Memory B cell (primary cell): ENCODE measurements at regions not wholly inside any gene's neighbourhood (a gene's known extent, or its start where the extent isn't known, plus 50 kb on each side); places are given as distances from the start of the nearest gene placed in this dataset.

Experiments
- ATAC-seq: fragments of 150-1000 bp; cut with Tn5 transposase; 2 replicates; pipeline ENCODE4 v1.10.0; 2021; ENCODE audit warnings: low read depth, mild to moderate bottlenecking, moderate library complexity
- DNase-seq, 2 donors: peaks; one replicate each; pipeline ENCODE4 v3.0.0; 2022; ENCODE audit warnings: low spot score in 2 of 2
- H3K27ac Mint-ChIP-seq: one replicate; pipeline ENCODE4 v1.8.0; 2022; ENCODE audit warnings: mild to moderate bottlenecking, moderate library complexity, mixed read lengths
- H3K27me3 Mint-ChIP-seq: one replicate; pipeline ENCODE4 v1.8.0; 2022; ENCODE audit warnings: mixed read lengths
- H3K36me3 Mint-ChIP-seq: one replicate; pipeline ENCODE4 v1.8.0; 2022; ENCODE audit warnings: mild to moderate bottlenecking, mixed read lengths
- H3K4me1 Mint-ChIP-seq: one replicate; pipeline ENCODE4 v1.8.0; 2022; ENCODE audit warnings: mixed read lengths
- H3K4me3 Mint-ChIP-seq: one replicate; pipeline ENCODE4 v1.8.0; 2022; ENCODE audit warnings: mild to moderate bottlenecking, moderate library complexity, mixed read lengths
- H3K9me3 Mint-ChIP-seq: one replicate; pipeline ENCODE4 v1.8.0; 2022; ENCODE audit warnings: mixed read lengths

DNA sequence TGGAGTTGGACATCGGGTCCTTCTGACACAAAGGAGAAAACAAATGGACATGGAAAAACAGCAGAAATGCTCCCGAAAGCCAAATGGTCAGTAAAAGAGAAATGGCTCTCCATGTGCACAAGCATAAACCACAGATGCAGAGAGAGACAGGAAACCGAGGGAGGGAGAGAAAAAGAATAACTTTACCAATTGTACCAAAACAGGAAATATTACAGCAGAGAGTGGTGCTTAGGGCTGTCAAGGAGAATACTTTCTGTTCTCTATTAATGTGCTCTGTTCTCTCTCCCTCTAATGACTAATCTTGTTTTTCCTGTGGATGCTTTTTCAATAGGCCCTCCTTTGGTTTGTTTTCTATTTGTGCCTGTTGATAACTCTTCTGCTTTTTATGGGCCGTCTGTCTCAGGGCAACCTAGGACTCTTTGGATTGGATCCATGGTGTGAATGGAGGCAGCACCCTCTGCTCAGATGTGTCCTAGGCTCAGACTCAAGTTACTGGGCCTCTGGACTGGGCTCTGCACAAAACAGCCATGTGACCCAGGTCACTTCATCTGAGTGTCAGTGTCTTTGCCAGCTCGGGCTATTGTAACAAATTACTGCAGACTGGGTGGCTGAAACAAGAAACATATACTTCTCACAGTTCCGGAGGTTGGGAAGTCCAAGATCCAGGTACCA lies 663.0 kb downstream of the NPHP4 start:
- H3K4me1 Mint-ChIP-seq, result no peaks in the 10 kb centered on the region
- ATAC-seq (no peak), DNase-seq (no peak)
- H3K9me3 Mint-ChIP-seq, result peaks cover 10% of the 10 kb centered on the region
- H3K27me3 Mint-ChIP-seq, result peaks cover 2% of the 10 kb centered on the region
- no peak overlapping the region for H3K4me3 Mint-ChIP-seq
- no peak overlapping the region for H3K27ac Mint-ChIP-seq
- no peaks in the 10 kb centered on the region for H3K36me3 Mint-ChIP-seq

DNA sequence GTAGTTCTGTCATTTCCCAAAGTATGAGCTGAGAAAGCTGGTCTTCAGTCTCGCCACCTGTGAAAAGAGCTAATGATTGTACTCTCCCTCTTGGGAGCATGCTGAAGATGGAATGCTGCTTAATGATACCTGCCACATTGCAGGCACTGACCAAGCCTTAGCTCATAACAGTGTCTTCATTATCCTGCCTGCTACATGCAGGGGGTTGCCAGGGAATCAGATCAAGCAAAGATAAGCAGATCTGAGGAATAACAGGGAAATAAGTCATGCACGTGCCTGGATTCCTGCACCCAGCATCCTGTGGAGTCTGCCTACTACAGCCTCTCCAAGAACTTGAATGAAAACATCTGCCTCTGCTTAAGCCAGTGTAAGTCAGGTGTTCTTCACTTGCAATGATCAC lies 667.3 kb downstream of the NPHP4 start:
- no peak for ATAC-seq
- no peak for DNase-seq
- Mint-ChIP-seq H3K27ac (no peak overlapping the region), H3K36me3 (no peaks in the 10 kb centered on the region), H3K4me1 (no peaks in the 10 kb centered on the region), H3K9me3 (peaks cover 13% of the 10 kb centered on the region), H3K27me3 (no peaks in the 10 kb centered on the region), H3K4me3 (no peak overlapping the region)

DNA sequence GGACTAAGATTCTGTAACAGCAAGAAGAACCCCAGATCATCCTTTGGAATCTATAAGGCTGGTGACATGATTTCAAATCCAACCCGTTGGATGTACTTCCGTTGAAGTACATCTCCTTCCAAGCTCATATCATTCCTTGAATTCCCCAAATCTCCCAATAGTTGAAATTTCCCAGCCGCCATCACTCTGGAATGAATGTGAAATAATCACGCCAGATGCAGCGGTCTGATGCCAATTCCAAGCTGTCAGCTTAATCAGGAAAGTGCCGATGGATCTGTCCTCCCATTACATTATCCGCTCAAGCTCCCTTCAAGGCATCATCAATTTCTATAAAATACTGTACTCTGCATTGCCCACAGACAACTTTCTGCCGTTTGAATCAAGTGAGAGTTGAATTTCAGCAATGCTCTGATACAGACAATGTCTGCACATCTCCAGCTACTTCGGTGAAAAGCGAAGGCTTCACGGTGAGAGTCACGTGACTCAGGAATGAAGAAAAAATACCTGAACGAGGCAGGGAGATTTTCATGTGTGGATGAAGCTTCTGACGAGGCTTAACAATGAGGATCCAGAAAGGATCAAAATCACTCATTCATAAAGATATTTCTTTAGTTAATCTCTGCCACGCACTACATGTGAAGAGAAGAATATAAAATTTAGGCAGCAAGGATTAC lies 663.9 kb downstream of the AJAP1 start:
- Mint-ChIP-seq H3K36me3 (no peaks in the 10 kb centered on the region), H3K4me3 (no peak overlapping the region), H3K27me3 (peaks cover 2% of the 10 kb centered on the region), H3K27ac (no peak overlapping the region), H3K4me1 (no peaks in the 10 kb centered on the region), H3K9me3 (peaks cover 8% of the 10 kb centered on the region)
- ATAC-seq, result no peak
- no peak for DNase-seq

DNA sequence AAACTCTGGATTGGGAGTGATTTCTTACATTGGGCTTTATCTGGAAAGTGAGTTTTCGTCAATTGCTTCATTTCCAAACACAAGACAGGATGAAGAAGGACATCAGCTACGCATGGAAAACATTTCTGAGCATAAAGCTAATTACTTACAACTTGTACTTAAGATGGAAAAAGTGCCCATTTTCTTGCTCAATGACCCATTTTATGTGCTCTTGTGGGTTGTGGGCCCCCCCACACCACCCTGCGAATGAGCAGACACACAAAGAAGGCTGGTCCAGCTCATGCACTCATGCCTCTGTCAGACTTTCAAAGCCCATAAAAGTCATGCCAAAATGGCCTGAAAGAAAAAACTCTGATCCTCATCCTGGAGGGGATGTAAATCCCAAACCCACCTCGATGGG lies 663.0 kb downstream of the AJAP1 start:
- no peak overlapping the region for H3K4me3 Mint-ChIP-seq
- no peak overlapping the region for H3K27ac Mint-ChIP-seq
- no peak for DNase-seq
- no peak for ATAC-seq
- peaks cover 8% of the 10 kb centered on the region for H3K9me3 Mint-ChIP-seq
- H3K4me1 Mint-ChIP-seq, result no peaks in the 10 kb centered on the region
- no peaks in the 10 kb centered on the region for H3K36me3 Mint-ChIP-seq
- peaks cover 2% of the 10 kb centered on the region for H3K27me3 Mint-ChIP-seq

DNA sequence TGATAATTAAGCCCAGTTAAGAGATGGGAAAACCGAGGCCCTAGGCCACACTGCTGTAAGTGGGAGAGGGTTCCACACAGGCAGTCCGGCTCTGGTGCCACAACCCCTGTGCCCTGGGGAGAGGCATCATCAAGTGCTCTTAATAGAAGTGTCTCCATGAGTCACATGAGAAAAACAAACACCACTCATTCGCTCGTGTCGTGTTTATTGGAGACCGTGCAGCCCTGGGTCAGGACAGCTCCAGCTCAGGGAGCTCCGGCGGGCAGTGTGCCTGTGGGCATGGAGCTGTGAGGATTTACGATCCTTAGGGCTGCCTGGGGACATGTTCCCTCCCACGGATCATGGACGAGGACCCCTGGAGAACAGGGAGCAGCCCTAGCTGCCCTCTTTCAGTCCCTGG lies 658.5 kb downstream of the AJAP1 start:
- Mint-ChIP-seq H3K27me3 (peaks cover 2% of the 10 kb centered on the region), H3K4me3 (no peak overlapping the region), H3K4me1 (no peaks in the 10 kb centered on the region), H3K36me3 (no peaks in the 10 kb centered on the region), H3K27ac (no peak overlapping the region), H3K9me3 (peaks cover 1% of the 10 kb centered on the region)
- ATAC-seq (no peak), DNase-seq (no peak)

DNA sequence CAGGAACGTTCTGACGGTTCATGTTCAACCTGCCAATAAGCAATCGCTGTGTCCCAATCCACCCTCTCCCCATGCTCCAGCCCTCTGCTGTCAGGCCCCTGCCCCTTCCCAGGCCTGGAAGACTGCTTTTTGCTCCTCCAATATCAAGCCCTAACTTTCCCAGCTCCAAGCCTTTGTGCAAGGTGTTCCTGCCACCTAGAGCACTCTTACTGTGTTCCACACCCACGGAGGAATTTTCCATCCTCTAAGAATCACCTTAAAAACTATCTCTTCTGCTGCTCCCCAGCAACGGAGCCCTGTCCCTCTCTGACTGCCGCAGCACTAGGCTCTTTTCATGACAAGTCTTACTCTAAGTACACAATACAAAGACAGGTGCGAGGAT lies 657.9 kb downstream of the AJAP1 start:
- peaks cover 2% of the 10 kb centered on the region for H3K27me3 Mint-ChIP-seq
- H3K4me3 Mint-ChIP-seq, result no peak overlapping the region
- no peaks in the 10 kb centered on the region for H3K4me1 Mint-ChIP-seq
- DNase-seq (no peak), ATAC-seq (no peak)
- no peak overlapping the region for H3K27ac Mint-ChIP-seq
- H3K36me3 Mint-ChIP-seq, result no peaks in the 10 kb centered on the region
- H3K9me3 Mint-ChIP-seq, result peaks cover 1% of the 10 kb centered on the region

DNA sequence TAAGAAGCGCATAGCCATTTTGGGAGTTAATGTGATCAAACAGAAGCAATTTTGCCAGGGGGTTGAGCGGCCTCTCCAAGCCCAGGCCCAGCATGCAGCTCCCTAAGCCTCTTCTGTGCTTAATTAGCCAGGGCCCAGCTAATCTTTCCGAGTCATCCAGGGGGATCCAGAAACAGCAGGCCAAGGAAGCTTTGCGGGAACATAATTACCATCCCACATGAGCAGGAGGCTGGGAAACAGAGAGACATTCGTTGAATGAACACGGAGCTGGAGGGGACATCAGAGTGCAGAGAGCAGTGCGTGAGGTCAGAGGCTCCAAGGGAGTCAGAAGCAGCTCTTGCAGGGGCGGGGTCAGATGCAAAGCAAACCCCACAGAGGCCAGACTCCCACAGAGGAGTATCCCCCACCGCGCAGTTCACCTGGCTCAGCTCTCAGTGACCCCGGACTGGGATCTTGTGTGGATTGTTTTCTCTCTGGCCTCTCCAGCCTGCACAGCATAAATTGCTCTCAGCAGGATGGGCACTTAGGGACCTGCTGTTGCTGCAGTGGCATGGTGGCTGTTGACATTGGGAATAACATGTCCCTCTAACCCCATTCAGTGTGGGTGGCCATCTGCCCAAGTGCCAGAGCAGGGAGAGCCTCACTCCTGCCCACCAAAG lies 657.4 kb downstream of the AJAP1 start:
- ATAC-seq (no peak), DNase-seq (no peak)
- Mint-ChIP-seq H3K4me1 (no peaks in the 10 kb centered on the region), H3K27me3 (peaks cover 2% of the 10 kb centered on the region), H3K9me3 (peaks cover 1% of the 10 kb centered on the region), H3K4me3 (no peak overlapping the region), H3K36me3 (no peaks in the 10 kb centered on the region), H3K27ac (no peak overlapping the region)

DNA sequence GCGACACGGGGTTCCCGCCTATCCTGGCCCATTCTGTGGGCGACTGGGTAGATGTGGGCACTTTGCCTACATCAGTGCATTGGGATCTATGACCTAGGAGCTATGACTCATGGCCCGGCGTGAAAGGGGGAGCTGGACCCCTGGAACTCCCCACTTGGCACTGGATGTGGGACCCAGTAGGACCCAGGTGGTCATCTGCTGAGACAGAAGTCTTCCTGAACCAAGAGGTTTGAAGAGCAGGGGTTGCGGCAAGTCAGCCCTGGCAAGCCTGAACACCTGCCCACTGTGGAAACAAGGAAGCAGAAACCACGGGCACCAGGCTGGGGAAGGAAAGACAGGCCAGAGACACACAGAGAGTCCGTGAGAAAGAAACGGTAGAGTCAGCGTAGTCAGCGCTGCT lies 656.7 kb downstream of the AJAP1 start:
- Mint-ChIP-seq H3K27me3 (peaks cover 2% of the 10 kb centered on the region), H3K27ac (no peak overlapping the region), H3K4me1 (no peaks in the 10 kb centered on the region), H3K36me3 (no peaks in the 10 kb centered on the region), H3K4me3 (no peak overlapping the region), H3K9me3 (peaks cover 1% of the 10 kb centered on the region)
- ATAC-seq (no peak), DNase-seq (no peak)

DNA sequence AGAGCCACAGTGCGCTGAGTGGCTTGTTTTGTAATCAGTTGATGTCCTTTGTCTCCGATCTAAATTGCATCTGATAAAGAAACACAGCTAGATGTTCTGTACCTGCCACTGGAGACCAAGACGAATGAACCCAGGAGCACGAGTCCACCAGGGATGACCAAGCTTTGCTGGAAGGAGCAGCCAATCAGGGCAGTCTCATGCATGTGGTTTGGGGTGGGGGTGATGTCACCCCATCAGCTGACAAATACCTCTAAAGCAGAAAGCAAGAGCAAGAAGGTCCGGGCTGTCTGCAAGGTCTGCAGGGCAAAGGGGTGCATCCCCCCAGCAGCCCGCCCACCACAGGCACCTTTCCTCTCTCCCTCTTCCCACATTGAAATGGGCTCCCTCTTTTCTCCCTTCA lies 653.8 kb downstream of the AJAP1 start:
- H3K9me3 Mint-ChIP-seq, result no peaks in the 10 kb centered on the region
- H3K4me1 Mint-ChIP-seq, result no peaks in the 10 kb centered on the region
- DNase-seq (no peak), ATAC-seq (no peak)
- no peaks in the 10 kb centered on the region for H3K36me3 Mint-ChIP-seq
- H3K27ac Mint-ChIP-seq, result no peak overlapping the region
- H3K27me3 Mint-ChIP-seq, result no peaks in the 10 kb centered on the region
- no peak overlapping the region for H3K4me3 Mint-ChIP-seq

DNA sequence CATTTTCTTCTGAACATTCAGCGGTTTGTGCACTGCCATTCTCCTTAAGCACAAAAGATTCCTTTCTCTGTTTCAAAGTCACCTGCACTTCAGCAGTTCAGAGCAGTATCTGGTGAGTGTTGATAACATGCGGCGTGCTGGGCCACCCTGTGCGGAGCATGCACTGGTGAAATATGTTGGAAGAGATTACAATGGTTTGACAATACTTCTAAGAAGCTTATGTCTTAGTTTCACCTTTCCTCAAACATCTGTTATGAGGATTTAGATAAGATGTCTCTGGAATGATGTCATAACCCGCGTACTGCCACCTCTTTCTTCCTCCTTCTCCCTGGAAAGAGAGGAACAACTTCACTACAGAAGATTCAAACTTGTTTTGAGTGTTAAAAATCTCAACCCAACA lies 650.3 kb downstream of the AJAP1 start:
- H3K27me3 Mint-ChIP-seq, result no peaks in the 10 kb centered on the region
- no peaks in the 10 kb centered on the region for H3K36me3 Mint-ChIP-seq
- no peak overlapping the region for H3K4me3 Mint-ChIP-seq
- ATAC-seq (no peak), DNase-seq (no peak)
- no peak overlapping the region for H3K27ac Mint-ChIP-seq
- H3K4me1 Mint-ChIP-seq, result no peaks in the 10 kb centered on the region
- peaks cover 3% of the 10 kb centered on the region for H3K9me3 Mint-ChIP-seq

DNA sequence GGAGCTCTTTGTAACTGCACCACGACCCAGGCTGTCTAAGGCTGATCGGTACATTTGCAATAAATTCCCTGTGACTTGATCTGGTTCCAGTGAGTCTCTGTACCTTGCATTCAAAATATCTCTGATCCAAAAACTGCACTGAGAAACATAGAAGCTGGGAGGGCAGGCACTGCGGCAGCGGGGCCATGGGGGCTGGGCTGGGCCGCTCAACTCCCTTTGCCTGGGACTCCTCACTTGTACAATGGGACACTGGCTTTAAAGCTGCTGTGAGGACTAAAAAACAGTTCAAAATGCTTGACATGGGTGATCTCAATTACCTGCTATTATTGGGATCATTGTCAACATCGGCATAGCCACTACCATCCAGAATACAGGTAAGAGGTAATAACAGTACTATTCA lies 644.0 kb downstream of the AJAP1 start:
- Mint-ChIP-seq H3K36me3 (no peaks in the 10 kb centered on the region), H3K27me3 (no peaks in the 10 kb centered on the region), H3K4me1 (no peaks in the 10 kb centered on the region), H3K27ac (no peak overlapping the region), H3K9me3 (peaks cover 3% of the 10 kb centered on the region), H3K4me3 (no peak overlapping the region)
- ATAC-seq (no peak), DNase-seq (no peak)

DNA sequence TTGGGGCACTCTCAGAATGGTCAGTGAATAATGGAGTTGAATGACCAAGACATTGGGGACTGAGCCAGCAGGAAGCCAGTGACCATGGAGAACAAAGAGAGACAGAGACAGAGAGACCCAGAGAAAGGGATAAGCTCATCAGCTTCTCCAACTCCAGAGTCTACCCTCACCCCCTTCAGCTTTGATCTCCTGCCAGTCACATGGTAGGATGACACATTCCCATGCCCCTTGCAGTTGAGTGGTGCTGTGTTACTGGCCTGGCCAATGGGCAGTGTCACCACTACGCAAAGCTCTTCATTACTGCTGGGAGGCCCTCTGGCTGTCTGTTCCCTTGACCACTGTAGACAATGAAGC lies 643.5 kb downstream of the AJAP1 start:
- Mint-ChIP-seq H3K4me3 (no peak overlapping the region), H3K9me3 (peaks cover 3% of the 10 kb centered on the region), H3K36me3 (no peaks in the 10 kb centered on the region), H3K4me1 (no peaks in the 10 kb centered on the region), H3K27me3 (no peaks in the 10 kb centered on the region), H3K27ac (no peak overlapping the region)
- no peak for ATAC-seq
- no peak for DNase-seq

DNA sequence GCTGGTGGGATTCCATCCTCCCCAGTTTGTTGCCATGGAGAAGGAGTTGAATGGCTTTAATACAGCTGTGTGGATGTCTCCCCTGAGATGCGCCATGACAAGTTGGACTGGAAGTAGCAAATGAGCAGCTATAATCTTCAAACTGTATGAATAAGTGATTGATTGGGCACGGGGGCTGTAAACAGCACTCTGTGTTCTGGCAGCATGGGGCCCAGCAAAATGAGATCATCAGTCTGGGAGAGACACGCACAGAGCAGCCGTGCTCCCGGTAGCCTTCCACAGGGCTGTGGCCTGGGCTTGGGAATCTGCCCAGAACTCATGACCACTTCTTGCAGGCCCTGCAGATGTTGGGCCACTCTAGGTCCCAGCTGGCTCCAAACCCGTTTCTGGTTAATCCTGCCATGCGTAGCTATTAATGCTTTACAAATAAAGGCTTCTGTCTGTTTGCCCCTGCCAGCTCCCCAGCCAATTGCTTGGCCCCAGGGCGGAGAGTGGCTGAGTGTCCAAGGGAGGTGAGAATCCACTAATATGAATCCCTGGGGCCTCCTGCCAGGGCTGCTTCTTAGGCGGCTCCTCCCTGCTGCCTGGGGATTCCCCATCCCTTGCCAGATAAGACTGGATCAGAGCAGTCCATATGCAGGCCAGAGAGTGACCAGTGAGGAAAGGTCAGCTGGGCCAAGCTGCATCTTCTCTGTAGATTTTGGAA lies 642.9 kb downstream of the AJAP1 start:
- Mint-ChIP-seq H3K36me3 (no peaks in the 10 kb centered on the region), H3K4me3 (no peak overlapping the region), H3K4me1 (no peaks in the 10 kb centered on the region), H3K27me3 (no peaks in the 10 kb centered on the region), H3K9me3 (peaks cover 3% of the 10 kb centered on the region), H3K27ac (no peak overlapping the region)
- ATAC-seq, result no peak
- no peak for DNase-seq

DNA sequence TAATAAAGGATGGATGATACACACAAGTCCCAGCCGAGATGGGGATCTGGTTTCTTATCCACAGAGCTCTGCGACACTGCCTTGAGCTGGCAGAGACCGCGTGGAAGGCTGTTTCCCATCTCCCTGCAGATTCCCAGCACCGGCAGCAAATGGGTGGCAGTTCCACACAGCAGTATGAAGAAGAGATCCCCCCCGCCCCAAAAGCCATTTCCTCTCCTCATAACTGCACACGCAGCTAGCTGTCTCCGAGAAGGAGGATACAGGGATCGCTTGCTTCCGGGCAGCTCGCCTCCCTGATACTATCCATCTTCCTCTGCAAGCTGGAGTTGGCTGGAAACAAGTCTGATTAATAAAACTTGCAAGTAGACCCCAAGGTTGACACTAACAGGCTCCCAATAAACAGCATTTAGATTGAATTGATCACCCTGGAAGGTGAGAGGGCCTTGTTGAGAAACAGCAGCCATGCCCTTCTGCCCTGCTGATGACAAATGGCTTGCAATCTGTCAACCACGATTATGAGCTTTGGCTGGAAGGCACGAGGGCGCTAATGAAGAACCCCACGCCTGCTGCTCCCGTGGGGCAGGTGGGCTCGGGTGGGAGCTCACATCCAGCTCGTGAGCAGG lies 642.3 kb downstream of the AJAP1 start:
- Mint-ChIP-seq H3K4me3 (no peak overlapping the region), H3K27ac (no peak overlapping the region), H3K9me3 (no peaks in the 10 kb centered on the region), H3K27me3 (no peaks in the 10 kb centered on the region), H3K36me3 (no peaks in the 10 kb centered on the region), H3K4me1 (no peaks in the 10 kb centered on the region)
- DNase-seq (no peak), ATAC-seq (no peak)
